PC-3 (cell line): ENCODE measurements at regions not wholly inside any gene's neighbourhood (a gene's known extent, or its start where the extent isn't known, plus 50 kb on each side); places are given as distances from the start of the nearest gene placed in this dataset.

ENCODE experiments used
- ATAC-seq: fragments of 200-7000 bp; cut with Tn5 transposase; 2 replicates; pipeline ENCODE4 v1.9.1; 2020; ENCODE audit warnings: mild to moderate bottlenecking, moderate library complexity
- BruUV-seq: library from RNA; stranded (reverse); fragments of 400-500 nt; replicated peaks from 2 replicates; lab custom pipeline; 2021; lab: Mats Ljungman, UMichigan
- CTCF ChIA-PET: fragments of 300-600 bp; sonication (Branson Sonifier 250); formaldehyde crosslinking; loops from one replicate; lab custom pipeline; 2022; ENCODE audit warnings: antibody characterized with exemption; lab: Charles Lee
- POLR2A ChIA-PET: fragments of 300-600 bp; sonication (Branson Sonifier 250); formaldehyde crosslinking; loops from one replicate; lab custom pipeline; 2022; ENCODE audit warnings: antibody characterized with exemption; ENCODE audit not compliant: unreplicated experiment; lab: Charles Lee
- DNase-seq: peaks from one replicate; pipeline ENCODE4 v3.0.0-alpha.2; 2015
- H2AFZ ChIP-seq: fragments of 300-600 bp; sonication (generic); 2 replicates; pipeline ENCODE4 v1.6.0; 2016; ENCODE audit warnings: antibody characterized with exemption, low read length
- H3F3A ChIP-seq: fragments of 300-600 bp; sonication (generic); one replicate; pipeline ENCODE4 v1.6.0; 2017; ENCODE audit warnings: antibody characterized with exemption, low read length, control low read depth, mild to moderate bottlenecking; ENCODE audit not compliant: unreplicated experiment
- H3K27ac ChIP-seq: fragments of 300-600 bp; sonication (generic); 2 replicates; pipeline ENCODE4 v1.5.1; 2016; ENCODE audit warnings: mild to moderate bottlenecking, low read length
- H3K27me3 ChIP-seq: fragments of 300-600 bp; sonication (generic); 2 replicates; pipeline ENCODE4 v1.6.1; 2016; ENCODE audit warnings: low read length, mixed read lengths
- H3K36me3 ChIP-seq: fragments of 300-600 bp; sonication (generic); 2 replicates; pipeline ENCODE4 v1.6.1; 2016; ENCODE audit warnings: low read depth, mixed run types, low read length, mixed read lengths
- H3K4me1 ChIP-seq: fragments of 300-600 bp; sonication (generic); 2 replicates; pipeline ENCODE4 v1.5.1; 2016; ENCODE audit warnings: low read length; ENCODE audit not compliant: insufficient read depth
- H3K4me2 ChIP-seq: fragments of 300-600 bp; sonication (generic); 2 replicates; pipeline ENCODE4 v1.6.0; 2016; ENCODE audit warnings: low read length
- H3K4me3 ChIP-seq: fragments of 300-600 bp; sonication (generic); 2 replicates; pipeline ENCODE4 v1.5.1; 2016; ENCODE audit warnings: mild to moderate bottlenecking, low read length, mixed read lengths
- H3K79me2 ChIP-seq: fragments of 300-600 bp; sonication (generic); 2 replicates; pipeline ENCODE4 v1.6.1; 2017; ENCODE audit warnings: low read length, mixed read lengths
- H3K9ac ChIP-seq: fragments of 300-600 bp; sonication (generic); 2 replicates; pipeline ENCODE4 v1.6.0; 2016; ENCODE audit warnings: mild to moderate bottlenecking, low read length
- H3K9me2 ChIP-seq: fragments of 300-600 bp; sonication (generic); replicated peaks from 2 replicates; pipeline ENCODE4 v1.6.1; 2016; ENCODE audit warnings: mixed run types, low read length, mixed read lengths
- H3K9me3 ChIP-seq: fragments of 300-600 bp; sonication (generic); 2 replicates; pipeline ENCODE4 v1.6.1; 2016; ENCODE audit warnings: low read length, mixed read lengths
- H4K20me1 ChIP-seq: fragments of 300-600 bp; sonication (generic); 2 replicates; pipeline ENCODE4 v1.6.1; 2016; ENCODE audit warnings: low read length, mixed read lengths
- EZH2 ChIP-seq: fragments of 300-600 bp; sonication (generic); IDR thresholded peaks from one replicate; pipeline ENCODE4 v1.6.1; 2017; ENCODE audit warnings: antibody characterized with exemption, mild to moderate bottlenecking, low read length; ENCODE audit not compliant: unreplicated experiment
- EZH2phosphoT487 ChIP-seq: fragments of 300-600 bp; sonication (generic); IDR thresholded peaks from 2 replicates; pipeline ENCODE4 v1.6.1; 2018; ENCODE audit warnings: mild to moderate bottlenecking, antibody characterized with exemption, low read length, borderline replicate concordance
- intact Hi-C: fragments of 100-400 bp; cut with micrococcal nuclease; formaldehyde crosslinking; loops from 2 replicates; pipeline ENCODE4 v1.9.0; 2023
- TF ChIP-seq, protein P1 (sequence below): fragments of 300-600 bp; sonication (generic); conservative IDR thresholded peaks from 2 replicates; pipeline ENCODE4 v1.5.1; 2017; ENCODE audit warnings: antibody characterized with exemption, low read depth, mild to moderate bottlenecking, low read length

- ATAC-seq (peak; percentile 98), DNase-seq (peak; percentile 75)
- TF ChIP-seq EZH2 (no peak), EZH2phosphoT487 (no peak)
- TF ChIP-seq, protein P1, sequence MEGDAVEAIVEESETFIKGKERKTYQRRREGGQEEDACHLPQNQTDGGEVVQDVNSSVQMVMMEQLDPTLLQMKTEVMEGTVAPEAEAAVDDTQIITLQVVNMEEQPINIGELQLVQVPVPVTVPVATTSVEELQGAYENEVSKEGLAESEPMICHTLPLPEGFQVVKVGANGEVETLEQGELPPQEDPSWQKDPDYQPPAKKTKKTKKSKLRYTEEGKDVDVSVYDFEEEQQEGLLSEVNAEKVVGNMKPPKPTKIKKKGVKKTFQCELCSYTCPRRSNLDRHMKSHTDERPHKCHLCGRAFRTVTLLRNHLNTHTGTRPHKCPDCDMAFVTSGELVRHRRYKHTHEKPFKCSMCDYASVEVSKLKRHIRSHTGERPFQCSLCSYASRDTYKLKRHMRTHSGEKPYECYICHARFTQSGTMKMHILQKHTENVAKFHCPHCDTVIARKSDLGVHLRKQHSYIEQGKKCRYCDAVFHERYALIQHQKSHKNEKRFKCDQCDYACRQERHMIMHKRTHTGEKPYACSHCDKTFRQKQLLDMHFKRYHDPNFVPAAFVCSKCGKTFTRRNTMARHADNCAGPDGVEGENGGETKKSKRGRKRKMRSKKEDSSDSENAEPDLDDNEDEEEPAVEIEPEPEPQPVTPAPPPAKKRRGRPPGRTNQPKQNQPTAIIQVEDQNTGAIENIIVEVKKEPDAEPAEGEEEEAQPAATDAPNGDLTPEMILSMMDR, result no peak
- H3K4me1 ChIP-seq, result peaks cover 8% of the 10 kb centered on the region; the same call in 1 of the 2 replicates
- peak overlapping the region; percentile 52 for H2AFZ ChIP-seq
- no peaks in the 10 kb centered on the region for H3F3A ChIP-seq
- BruUV-seq, result no TSS peak
- no peak overlapping the region for H3K27ac ChIP-seq
- H3K9me3 ChIP-seq, result no peaks in the 10 kb centered on the region
- H4K20me1 ChIP-seq, result no peaks in the 10 kb centered on the region
- H3K9ac ChIP-seq, result no peak overlapping the region
- H3K4me3 ChIP-seq, result peak overlapping the region; percentile 44
- no peaks in the 10 kb centered on the region for H3K36me3 ChIP-seq
- intact Hi-C loops, result no loop called here
- H3K79me2 ChIP-seq, result no peaks in the 10 kb centered on the region
- ChIA-PET POLR2A (interaction anchor here (0.6 kb wide), 2 partner anchors 177 to 245 kb away, joined by 3 to 4 read pairs; no protein-coding TSS in a partner anchor), CTCF (interaction anchor here (0.6 to 1.0 kb wide), 4 partner anchors 16 to 1079 kb away, joined by 3 to 5 read pairs (median 3); no protein-coding TSS in a partner anchor)
- no peaks in the 10 kb centered on the region for H3K27me3 ChIP-seq
- no peaks in the 10 kb centered on the region for H3K9me2 ChIP-seq
- H3K4me2 ChIP-seq, result peak overlapping the region; percentile 68
These were observed 432.6 kb upstream of the ANKRD30A start for GRCh38 chr10:36692759-36693158.

DNA sequence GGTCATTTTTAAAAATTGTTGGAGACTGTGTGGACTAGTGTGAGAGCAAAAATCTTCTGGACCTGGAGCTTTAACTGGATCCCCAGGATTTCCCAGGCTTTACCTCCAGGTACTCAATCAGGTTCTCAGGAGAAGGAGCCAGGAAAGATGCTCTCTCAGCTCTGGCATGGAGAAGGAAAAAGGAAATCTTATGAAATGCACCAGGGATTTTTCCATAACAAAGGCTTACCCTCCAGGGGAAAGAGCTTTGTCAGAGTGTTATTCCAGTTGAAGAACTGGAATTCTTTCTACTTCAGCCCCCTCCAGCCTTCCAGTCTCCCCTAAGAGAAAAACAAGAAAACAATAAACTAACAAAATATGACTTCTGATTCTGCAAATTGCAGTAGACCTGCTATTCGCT lies 436.7 kb upstream of the ANKRD30A start:
- no TSS peak for BruUV-seq
- Histone ChIP-seq H3F3A (no peaks in the 10 kb centered on the region), H3K79me2 (no peaks in the 10 kb centered on the region), H3K4me1 (peaks cover 8% of the 10 kb centered on the region; the same call in 1 of the 2 replicates), H4K20me1 (no peaks in the 10 kb centered on the region), H2AFZ (no peak overlapping the region), H3K4me3 (no peak overlapping the region), H3K4me2 (no peak overlapping the region), H3K9me2 (no peaks in the 10 kb centered on the region), H3K27me3 (no peaks in the 10 kb centered on the region), H3K9me3 (no peaks in the 10 kb centered on the region), H3K27ac (no peak overlapping the region), H3K36me3 (no peaks in the 10 kb centered on the region), H3K9ac (no peak overlapping the region)
- ATAC-seq (no peak), DNase-seq (no peak)
- TF ChIP-seq EZH2phosphoT487 (no peak), EZH2 (no peak)
- TF ChIP-seq, protein P1, result no peak
- CTCF ChIA-PET, result no interaction called here
- POLR2A ChIA-PET, result no interaction called here
- intact Hi-C loops, result no loop called here

DNA sequence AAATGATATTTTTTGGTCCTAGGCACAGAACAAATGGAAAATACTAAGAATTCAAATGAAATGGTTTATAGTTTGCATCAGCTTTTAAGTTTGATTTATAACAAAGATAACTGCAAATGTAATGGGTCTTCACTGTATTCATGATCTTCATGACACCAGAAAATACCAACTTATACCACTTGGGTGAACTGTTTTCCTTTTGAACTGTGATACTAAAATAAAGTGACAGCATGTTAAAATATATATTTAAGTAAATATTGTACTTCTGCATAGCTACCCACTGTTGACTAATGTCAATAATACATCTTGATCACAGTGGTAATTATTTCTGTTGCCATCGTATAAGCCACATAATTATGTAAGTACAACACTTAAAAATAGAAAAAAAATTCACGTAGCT lies 442.0 kb upstream of the ANKRD30A start:
- H3F3A ChIP-seq, result no peaks in the 10 kb centered on the region
- H3K27ac ChIP-seq, result no peak overlapping the region
- TF ChIP-seq EZH2 (no peak), EZH2phosphoT487 (no peak)
- TF ChIP-seq, protein P1, result peak; percentile 60
- H3K9ac ChIP-seq, result no peak overlapping the region
- no TSS peak for BruUV-seq
- ChIA-PET POLR2A (interaction anchor here (0.8 kb wide), 1 partner anchor 43 kb away, joined by 4 read pairs; no protein-coding TSS in a partner anchor), CTCF (interaction anchor here (0.5 to 2.1 kb wide), 5 partner anchors 25 to 1069 kb away, joined by 3 to 25 read pairs (median 5); no protein-coding TSS in a partner anchor)
- H3K9me3 ChIP-seq, result no peaks in the 10 kb centered on the region
- no peak overlapping the region for H2AFZ ChIP-seq
- H4K20me1 ChIP-seq, result no peaks in the 10 kb centered on the region
- DNase-seq (peak; percentile 70), ATAC-seq (peak; percentile 77)
- H3K27me3 ChIP-seq, result no peaks in the 10 kb centered on the region
- no peaks in the 10 kb centered on the region for H3K36me3 ChIP-seq
- no peaks in the 10 kb centered on the region for H3K79me2 ChIP-seq
- no peak overlapping the region for H3K4me3 ChIP-seq
- no peak overlapping the region for H3K4me2 ChIP-seq
- intact Hi-C loops, result loop anchor here (1.0 kb wide), 1 partner anchor 96 kb away; no protein-coding TSS in a partner anchor
- H3K9me2 ChIP-seq, result no peaks in the 10 kb centered on the region
- peaks cover 13% of the 10 kb centered on the region for H3K4me1 ChIP-seq
